ENCODE measurements at regions not wholly inside any gene's neighbourhood (a gene's known extent, or its start where the extent isn't known, plus 50 kb on each side); places are given as distances from the start of the nearest gene placed in this dataset.

GRCh38 chr4:96134806-96135205 is 294.9 kb downstream of the PDHA2 start:
- Histone ChIP-seq H4K20me1 (ENCODE audit: insufficient read depth) (no peaks in the 10 kb centered on the region), H3K9me3 (ENCODE audit: control insufficient read depth in 1 of 2, insufficient read depth in 1 of 2, low read depth in 1 of 2, low read length in 2 of 2) (no peaks in the 10 kb centered on the region), H3K79me2 (ENCODE audit: insufficient read depth, low read length) (no peaks in the 10 kb centered on the region), H3K4me1 (ENCODE audit: control insufficient read depth in 1 of 2, insufficient read depth in 2 of 2, low read length in 2 of 2) (no peaks in the 10 kb centered on the region), H3K27me3 (ENCODE audit: insufficient read depth, low read length) (no peaks in the 10 kb centered on the region), H3K9me2 (ENCODE audit: insufficient read depth) (no peaks in the 10 kb centered on the region), H3K36me3 (ENCODE audit: control insufficient read depth in 1 of 2, insufficient read depth in 2 of 2, low read length in 2 of 2) (no peaks in the 10 kb centered on the region), H3K4me2 (ENCODE audit: low read length) (no peak overlapping the region), H3K4me3 (replicated peaks in 1 of 2; ENCODE audit: low read depth in 1 of 2, low read length in 2 of 2) (no peak overlapping the region), H3K27ac (ENCODE audit: low read depth, low read length) (no peak overlapping the region), H2AFZ (ENCODE audit: low read depth, low read length, poor library complexity, severe bottlenecking) (no peak overlapping the region), H3K9ac (ENCODE audit: low read length) (no peak overlapping the region)
- CTCF ChIA-PET, result no interaction called here
- no peak for ATAC-seq
- BruUV-seq (replicated peaks), result no TSS peak
- intact Hi-C loops (cut with micrococcal nuclease), result no loop called here
- TF ChIP-seq SP1 (IDR thresholded peaks at IDR 0.05; ENCODE audit: low read depth) (no peak), TCF7L2 (IDR thresholded peaks at IDR 0.05; ENCODE audit: borderline replicate concordance, extremely low read depth, insufficient read depth, insufficient read length) (no peak), JUND (IDR thresholded peaks at IDR 0.05) (no peak), FOSL1 (IDR thresholded peaks at IDR 0.05; ENCODE audit: low read depth) (no peak), RAD21 (IDR thresholded peaks at IDR 0.05; ENCODE audit: low read depth) (no peak)
- POLR2A ChIA-PET, result no interaction called here
- RAD21 ChIA-PET (ENCODE audit: low non-redundant PET in 1 of 2, low total read pairs in 2 of 2, uncharacterized antibody in 2 of 2, unreplicated experiment in 2 of 2), result no interaction called here
- no peak for DNase-seq (ENCODE audit: low read depth, low spot score)

- no peaks in the 10 kb centered on the region for H3K79me2 ChIP-seq (ENCODE audit: insufficient read depth, low read length)
Measured at GRCh38 chr4:96136056-96136455, 296.2 kb downstream of the PDHA2 start.

More at GRCh38 chr4:96136056-96136455, 296.2 kb downstream of the PDHA2 start:
- H3K36me3 ChIP-seq (ENCODE audit: control insufficient read depth in 1 of 2, insufficient read depth in 2 of 2, low read length in 2 of 2), result no peaks in the 10 kb centered on the region
- H3K4me1 ChIP-seq (ENCODE audit: control insufficient read depth in 1 of 2, insufficient read depth in 2 of 2, low read length in 2 of 2), result no peaks in the 10 kb centered on the region
- TF ChIP-seq SIN3A (IDR thresholded peaks at IDR 0.05; ENCODE audit: low read depth) (no peak), EZH2 (IDR thresholded peaks at IDR 0.05) (no peak), ZBTB33 (IDR thresholded peaks at IDR 0.05; ENCODE audit: extremely low read depth, insufficient replicate concordance, low read length) (no peak), POLR2A (IDR thresholded peaks at IDR 0.05; ENCODE audit: borderline replicate concordance, extremely low read depth, insufficient read depth, insufficient read length) (no peak), EGR1 (IDR thresholded peaks at IDR 0.05; ENCODE audit: low read depth) (no peak), FOSL1 (IDR thresholded peaks at IDR 0.05; ENCODE audit: low read depth) (no peak), YY1 (IDR thresholded peaks at IDR 0.05; ENCODE audit: extremely low read depth, insufficient replicate concordance, low read depth, low read length) (no peak)
- H3K27ac ChIP-seq (ENCODE audit: low read depth, low read length), result no peak overlapping the region
- BruUV-seq (replicated peaks), result no TSS peak
- no peaks in the 10 kb centered on the region for H4K20me1 ChIP-seq (ENCODE audit: insufficient read depth)
- DNase-seq (ENCODE audit: low read depth, low spot score) (no peak), ATAC-seq (no peak)
- no peak overlapping the region for H3K4me3 ChIP-seq (replicated peaks in 1 of 2; ENCODE audit: low read depth in 1 of 2, low read length in 2 of 2)
- CTCF ChIA-PET, result no interaction called here
- POLR2A ChIA-PET, result no interaction called here
- no peaks in the 10 kb centered on the region for H3K9me3 ChIP-seq (ENCODE audit: control insufficient read depth in 1 of 2, insufficient read depth in 1 of 2, low read depth in 1 of 2, low read length in 2 of 2)
- H3K4me2 ChIP-seq (ENCODE audit: low read length), result no peak overlapping the region
- H3K27me3 ChIP-seq (ENCODE audit: insufficient read depth, low read length), result no peaks in the 10 kb centered on the region
- no peak overlapping the region for H2AFZ ChIP-seq (ENCODE audit: low read depth, low read length, poor library complexity, severe bottlenecking)
- intact Hi-C loops (cut with micrococcal nuclease), result no loop called here
- RAD21 ChIA-PET (ENCODE audit: low non-redundant PET in 1 of 2, low total read pairs in 2 of 2, uncharacterized antibody in 2 of 2, unreplicated experiment in 2 of 2), result no interaction called here
- no peaks in the 10 kb centered on the region for H3K9me2 ChIP-seq (ENCODE audit: insufficient read depth)
- no peak overlapping the region for H3K9ac ChIP-seq (ENCODE audit: low read length)
